IMR-90 (cell line): ENCODE measurements at regions not wholly inside any gene's neighbourhood (a gene's known extent, or its start where the extent isn't known, plus 50 kb on each side); places are given as distances from the start of the nearest gene placed in this dataset.

Experiments
- ATAC-seq: fragments of 200-7000 bp; cut with Tn5 transposase; 2 replicates; pipeline ENCODE4 v1.9.1; 2020; ENCODE audit warnings: low read depth, mild to moderate bottlenecking, moderate library complexity
- BruUV-seq: library from RNA; stranded (reverse); fragments of 400-500 nt; replicated peaks from 2 replicates; lab custom pipeline; 2021; lab: Mats Ljungman, UMichigan
- CTCF ChIA-PET: fragments of 300-600 bp; formaldehyde crosslinking; extraction: SDS; loops from one replicate; lab custom pipeline; 2021; ENCODE audit warnings: antibody characterized with exemption; lab: Yijun Ruan, JAX
- POLR2A ChIA-PET: fragments of 300-600 bp; sonication (Branson Sonifier 250); formaldehyde crosslinking; loops from one replicate; lab custom pipeline; 2022; ENCODE audit warnings: antibody characterized with exemption; ENCODE audit not compliant: unreplicated experiment; lab: Charles Lee
- DNase-seq: peaks from one replicate; pipeline ENCODE4 v3.0.0; 2013
- H2AFZ ChIP-seq: replicated peaks from 2 replicates; pipeline ENCODE3; 2013; ENCODE audit warnings: low read length, mild to moderate bottlenecking; ENCODE audit not compliant: poor library complexity
- H2AK5ac ChIP-seq: 2 replicates; pipeline ENCODE4 v1.6.1; 2013; ENCODE audit warnings: low read depth, low read length, inconsistent platforms
- H2AK9ac ChIP-seq: replicated peaks from 2 replicates; pipeline ENCODE3; 2013; ENCODE audit warnings: mild to moderate bottlenecking, low read depth, low read length, moderate library complexity; ENCODE audit not compliant: poor library complexity
- H2BK120ac ChIP-seq: 2 replicates; pipeline ENCODE4 v1.6.1; 2013; ENCODE audit warnings: low read depth, low read length, inconsistent platforms
- H2BK15ac ChIP-seq: 3 replicates; pipeline ENCODE4 v1.6.1; 2013; ENCODE audit warnings: low read depth, low read length, inconsistent platforms
- H2BK20ac ChIP-seq: 2 replicates; pipeline ENCODE4 v1.6.1; 2013; ENCODE audit warnings: low read depth, mild to moderate bottlenecking, inconsistent platforms, low read length, moderate library complexity
- H2BK5ac ChIP-seq: 2 replicates; pipeline ENCODE4 v1.6.1; 2013; ENCODE audit warnings: mild to moderate bottlenecking, low read depth, low read length, inconsistent platforms; ENCODE audit not compliant: poor library complexity, severe bottlenecking
- H3K14ac ChIP-seq: replicated peaks from 2 replicates; pipeline ENCODE4 v1.6.1; 2013; ENCODE audit warnings: low read depth, low read length, inconsistent platforms
- H3K18ac ChIP-seq: 2 replicates; pipeline ENCODE4 v1.6.1; 2013; ENCODE audit warnings: low read depth, low read length, control low read depth
- H3K23ac ChIP-seq: 2 replicates; pipeline ENCODE4 v1.6.1; 2013; ENCODE audit warnings: low read depth, low read length, inconsistent platforms
- H3K27ac ChIP-seq: 2 replicates; pipeline ENCODE4 v1.5.1; 2013; ENCODE audit warnings: mild to moderate bottlenecking, control low read depth, low read length; ENCODE audit not compliant: insufficient read depth
- H3K27me3 ChIP-seq: 2 replicates; pipeline ENCODE4 v1.6.1; 2013; ENCODE audit warnings: low read length; ENCODE audit not compliant: control insufficient read depth, insufficient read depth
- H3K36me3 ChIP-seq: 2 replicates; pipeline ENCODE4 v1.6.1; 2013; ENCODE audit warnings: low read length, mixed read lengths; ENCODE audit not compliant: control insufficient read depth, insufficient read depth
- H3K4ac ChIP-seq: 2 replicates; pipeline ENCODE4 v1.6.1; 2013; ENCODE audit warnings: low read depth, low read length, inconsistent platforms
- H3K4me1 ChIP-seq: 2 replicates; pipeline ENCODE4 v1.6.1; 2013; ENCODE audit warnings: low read length, mixed read lengths; ENCODE audit not compliant: control insufficient read depth, insufficient read depth
- H3K4me2 ChIP-seq: 2 replicates; pipeline ENCODE4 v1.6.1; 2013; ENCODE audit warnings: low read depth, mild to moderate bottlenecking, control low read depth, low read length, moderate library complexity
- H3K4me3 ChIP-seq: 2 replicates; pipeline ENCODE4 v1.5.1; 2013; ENCODE audit warnings: low read depth, mild to moderate bottlenecking, control low read depth, low read length, moderate library complexity; ENCODE audit not compliant: insufficient read depth
- H3K56ac ChIP-seq: 2 replicates; pipeline ENCODE4 v1.6.1; 2013; ENCODE audit warnings: low read length, inconsistent platforms; ENCODE audit not compliant: insufficient read depth; ENCODE audit errors: extremely low read depth
- H3K79me1 ChIP-seq, 2 experiments: 2 replicates each; pipeline ENCODE4 v1.6.1; 2013; ENCODE audit warnings: low read length in 2 of 2, inconsistent platforms in 1 of 2, low read depth in 1 of 2
- H3K9ac ChIP-seq: 2 replicates; pipeline ENCODE4 v1.6.1; 2013; ENCODE audit warnings: low read depth, low read length, control low read depth
- H3K9me1 ChIP-seq: 2 replicates; pipeline ENCODE4 v1.6.1; 2013; ENCODE audit warnings: low read length, inconsistent platforms; ENCODE audit not compliant: insufficient read depth
- H3K9me3 ChIP-seq: 2 replicates; pipeline ENCODE4 v1.6.1; 2013; ENCODE audit warnings: low read length; ENCODE audit not compliant: control insufficient read depth, insufficient read depth
- H4K20me1 ChIP-seq: 2 replicates; pipeline ENCODE4 v1.6.1; 2013; ENCODE audit warnings: low read length, inconsistent platforms; ENCODE audit not compliant: insufficient read depth
- H4K5ac ChIP-seq: 2 replicates; pipeline ENCODE4 v1.6.1; 2013; ENCODE audit warnings: mild to moderate bottlenecking, low read depth, low read length, control low read depth
- H4K8ac ChIP-seq, 2 experiments: 2 replicates each; pipeline ENCODE4 v1.6.1; 2013; ENCODE audit warnings: low read depth in 2 of 2, low read length in 2 of 2, control low read depth in 1 of 2, inconsistent platforms in 1 of 2
- H4K91ac ChIP-seq: 2 replicates; pipeline ENCODE4 v1.6.1; 2013; ENCODE audit warnings: low read depth, low read length, inconsistent platforms; ENCODE audit not compliant: insufficient read depth
- MAFK ChIP-seq: IDR thresholded peaks from 2 replicates; pipeline ENCODE4 v1.6.1; 2012; ENCODE audit warnings: low read depth, low read length, improper control_type of control experiment
- RFX5 ChIP-seq: IDR thresholded peaks from 2 replicates; pipeline ENCODE4 v1.8.0; 2012; ENCODE audit warnings: low read depth, mild to moderate bottlenecking, low read length, moderate library complexity
- dilution Hi-C: fragments of 300-500 bp; cut with HindIII; formaldehyde crosslinking; loops from one replicate; pipeline ENCODE4 v1.14.3; 2018; ENCODE audit warnings: low sequenced_read_pairs; ENCODE audit not compliant: unreplicated experiment
- in situ Hi-C: fragments of 300-500 bp; cut with MboI; formaldehyde crosslinking; loops from 3 replicates; pipeline ENCODE4 v1.14.3; 2019; ENCODE audit warnings: low sequenced_read_pairs, inconsistent platforms, mixed read lengths
- intact Hi-C: fragments of 100-400 bp; cut with micrococcal nuclease; formaldehyde crosslinking; loops from 2 replicates; pipeline ENCODE4 v1.10.0; 2022

DNA sequence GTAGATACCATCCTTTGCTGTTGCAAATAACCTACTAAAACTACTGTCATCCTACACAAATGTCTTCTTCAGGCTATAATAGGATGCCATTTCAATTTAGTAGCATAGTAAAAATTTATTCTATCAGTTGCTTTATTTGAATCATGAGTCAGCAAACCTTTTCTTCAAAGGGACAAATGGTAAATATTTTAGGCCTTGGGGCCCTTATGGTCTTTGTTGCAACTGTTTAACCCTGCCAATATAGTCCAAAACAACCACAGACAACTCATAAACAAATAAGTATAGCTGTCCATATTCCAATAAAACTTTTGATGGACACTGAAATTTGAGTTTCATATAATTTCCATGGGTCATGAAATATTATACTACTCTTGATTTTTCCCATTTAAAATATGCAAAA is 54.0 kb upstream of the CCBE1 start:
- in situ Hi-C loops (no loop called here), dilution Hi-C loops (no loop called here), intact Hi-C loops (no loop called here)
- DNase-seq (no peak), ATAC-seq (no peak)
- H3K4me3 ChIP-seq, result no peak overlapping the region
- H3K4me2 ChIP-seq, result no peak overlapping the region
- no peak overlapping the region for H3K56ac ChIP-seq
- H2AK9ac ChIP-seq, result no peak overlapping the region
- ChIA-PET POLR2A (no interaction called here), CTCF (interaction anchor here (0.9 kb wide), 1 partner anchor 13 kb away, joined by 3 read pairs; no protein-coding TSS in a partner anchor)
- TF ChIP-seq RFX5, result no peak
- TF ChIP-seq MAFK, result peak; percentile 49; the same call in 1 of the 2 replicates
- H3K4me1 ChIP-seq, result peaks cover 6% of the 10 kb centered on the region; the same call in 1 of the 2 replicates
- no peak overlapping the region for H2AK5ac ChIP-seq
- H3K9me1 ChIP-seq, result peaks cover 3% of the 10 kb centered on the region
- no peak overlapping the region for H2BK15ac ChIP-seq
- no peaks in the 10 kb centered on the region for H3K9me3 ChIP-seq
- no peak overlapping the region for H3K4ac ChIP-seq
- no peak overlapping the region for H4K91ac ChIP-seq
- peak overlapping the region; percentile 7 for H2BK5ac ChIP-seq
- no peak overlapping the region for H3K14ac ChIP-seq
- H2AFZ ChIP-seq, result no peak overlapping the region
- no peak overlapping the region for H3K18ac ChIP-seq
- no peak overlapping the region for H3K27ac ChIP-seq
- no peak overlapping the region for H4K8ac ChIP-seq
- no TSS peak for BruUV-seq
- no peaks in the 10 kb centered on the region for H3K27me3 ChIP-seq
- H4K5ac ChIP-seq, result no peak overlapping the region
- H4K20me1 ChIP-seq, result no peaks in the 10 kb centered on the region
- no peak overlapping the region for H2BK120ac ChIP-seq
- no peak overlapping the region for H3K23ac ChIP-seq
- no peak overlapping the region for H2BK20ac ChIP-seq
- no peaks in the 10 kb centered on the region; a peak in 1 of 4 replicates for H3K79me1 ChIP-seq
- H3K9ac ChIP-seq, result no peak overlapping the region
- no peaks in the 10 kb centered on the region for H3K36me3 ChIP-seq
